Astrocyte of the spinal cord (primary cell): ENCODE measurements at regions not wholly inside any gene's neighbourhood (a gene's known extent, or its start where the extent isn't known, plus 50 kb on each side); places are given as distances from the start of the nearest gene placed in this dataset.

Source experiments
- DNase-seq: peaks from one replicate; pipeline ENCODE4 v3.0.0; 2011; ENCODE audit warnings: low read depth, low spot score
- H3K4me3 ChIP-seq: 2 replicates; pipeline ENCODE4 v1.5.1; 2011; ENCODE audit warnings: low read depth, mild to moderate bottlenecking, low read length, moderate library complexity
- CTCF ChIP-seq: IDR thresholded peaks from 2 replicates; pipeline ENCODE4 v1.5.1; 2012; ENCODE audit warnings: low read depth, mild to moderate bottlenecking, low read length, inconsistent platforms
- in situ Hi-C: cut with HindIII; loops from 2 replicates; pipeline ENCODE4 v1.10.0; 2017; ENCODE audit warnings: low sequenced_read_pairs

- DNase-seq: no peak
- H3K4me3 ChIP-seq: no peak overlapping the region
- no peak for TF ChIP-seq CTCF
- in situ Hi-C loops: no loop called here
These were observed 329.4 kb upstream of the ESRRG start for GRCh38 chr1:217052626-217053025.

GRCh38 chr1:217052196-217052595 is 329.0 kb upstream of the ESRRG start:
- DNase-seq: no peak
- in situ Hi-C loops: no loop called here
- no peak overlapping the region for H3K4me3 ChIP-seq
- TF ChIP-seq CTCF: no peak

DNA sequence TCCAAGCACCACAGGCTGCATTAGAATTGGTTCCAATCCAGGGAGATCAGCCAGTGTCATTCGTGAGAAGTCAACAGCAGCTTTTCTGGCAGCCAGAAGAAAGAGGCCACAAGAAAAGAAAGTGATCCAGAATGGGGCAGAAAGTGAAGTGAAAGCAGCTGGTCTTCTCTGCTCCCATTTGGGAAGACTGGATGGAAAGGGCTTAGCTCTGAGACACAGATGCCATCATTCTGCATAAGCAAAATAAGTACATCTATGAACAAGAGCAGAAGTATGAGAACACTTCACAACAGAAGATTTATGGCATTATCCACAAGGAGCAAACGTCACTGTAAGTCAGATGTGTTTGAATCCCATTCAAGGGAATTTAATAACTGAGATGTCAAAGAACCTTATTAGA is 326.5 kb upstream of the ESRRG start:
- no peak for DNase-seq
- no peak overlapping the region for H3K4me3 ChIP-seq
- in situ Hi-C loops: no loop called here
- TF ChIP-seq CTCF: no peak

GRCh38 chr1:217049081-217049480 is 325.9 kb upstream of the ESRRG start:
- no peak overlapping the region for H3K4me3 ChIP-seq
- TF ChIP-seq CTCF: no peak
- in situ Hi-C loops: no loop called here
- DNase-seq: no peak

- no peak for DNase-seq
- in situ Hi-C loops: no loop called here
- TF ChIP-seq CTCF: peak; percentile 11
- H3K4me3 ChIP-seq: no peak overlapping the region
These were observed 325.0 kb upstream of the ESRRG start for GRCh38 chr1:217048104-217048707.

- TF ChIP-seq CTCF: no peak
- no peak for DNase-seq
These were observed 317.7 kb upstream of the ESRRG start for GRCh38 chr1:217040711-217041455.

More at GRCh38 chr1:217040711-217041455, 317.7 kb upstream of the ESRRG start:
- H3K4me3 ChIP-seq: no peak overlapping the region
- in situ Hi-C loops: no loop called here
